Esophagus mucosa (tissue), 1 donor: ENCODE measurements at regions not wholly inside any gene's neighbourhood (a gene's known extent, or its start where the extent isn't known, plus 50 kb on each side); places are given as distances from the start of the nearest gene placed in this dataset.

Source experiments
- ATAC-seq: fragments of 200-7000 bp; cut with Tn5 transposase; one replicate; pipeline ENCODE4 v1.9.1; 2020
- donor health status: DM: yes; HTN: yes; CAD: no.

GRCh38 chr10:62550173-62550572 lies 176.0 kb downstream of the ZNF365 start:
- ATAC-seq = no peak

- peak; percentile 36 for ATAC-seq
Observed at GRCh38 chr10:62554632-62555199, 180.5 kb downstream of the ZNF365 start.

- no peak for ATAC-seq
Observed at GRCh38 chr10:62559481-62560200, 185.5 kb downstream of the ZNF365 start.

GRCh38 chr10:62560201-62560819 lies 186.1 kb downstream of the ZNF365 start:
- no peak for ATAC-seq

GRCh38 chr10:62561151-62561550 lies 187.0 kb downstream of the ZNF365 start:
- no peak for ATAC-seq

GRCh38 chr10:62562101-62562500 lies 187.9 kb downstream of the ZNF365 start:
- ATAC-seq = no peak

- ATAC-seq = no peak
Observed at GRCh38 chr10:62562795-62563194, 188.6 kb downstream of the ZNF365 start.

DNA sequence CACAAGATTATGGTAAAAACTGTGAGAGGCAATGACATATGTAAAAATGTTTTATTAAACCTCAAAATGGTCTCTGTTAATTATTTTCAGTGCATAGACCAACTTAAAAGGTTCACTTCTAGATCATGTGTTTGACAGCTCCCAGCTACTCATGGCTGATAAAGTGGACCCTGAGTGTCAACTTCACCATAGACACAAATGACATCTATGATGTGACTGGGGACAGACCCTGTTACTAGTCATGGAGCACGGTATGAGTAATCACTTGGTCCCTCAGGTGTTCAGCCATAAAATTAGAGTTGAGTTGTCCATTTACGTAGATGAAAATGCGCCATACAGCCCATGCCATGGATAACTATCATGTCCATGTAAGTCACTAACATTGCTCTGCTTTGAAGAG lies 199.8 kb downstream of the ZNF365 start:
- no peak for ATAC-seq

GRCh38 chr10:62577076-62577475 lies 202.9 kb downstream of the ZNF365 start:
- ATAC-seq = no peak

- no peak for ATAC-seq
Observed at GRCh38 chr10:62577666-62578291, 203.6 kb downstream of the ZNF365 start.

- no peak for ATAC-seq
Observed at GRCh38 chr10:62578301-62578700, 204.1 kb downstream of the ZNF365 start.

DNA sequence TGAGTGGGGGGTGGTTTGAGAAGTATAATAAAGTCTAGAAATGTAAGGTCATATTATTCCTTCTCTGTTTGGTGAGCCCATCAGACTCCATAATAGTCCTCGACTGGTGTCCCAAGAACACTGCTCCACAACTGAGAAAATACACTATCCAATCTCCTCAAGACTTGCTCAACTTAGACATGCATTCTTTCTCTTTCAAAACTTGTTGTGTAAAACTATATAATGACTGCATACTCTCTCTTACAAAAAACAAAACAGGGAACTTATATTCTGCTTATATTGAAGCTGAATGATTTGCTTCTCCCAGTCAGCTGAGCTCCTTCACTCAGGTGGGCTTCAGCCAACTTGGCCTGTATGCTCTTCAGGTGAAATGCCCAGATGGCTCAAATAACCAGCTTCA lies 204.7 kb downstream of the ZNF365 start:
- no peak for ATAC-seq

GRCh38 chr10:62580396-62580795 lies 206.2 kb downstream of the ZNF365 start:
- no peak for ATAC-seq

GRCh38 chr10:62581351-62581750 lies 207.2 kb downstream of the ZNF365 start:
- no peak for ATAC-seq

GRCh38 chr10:62582101-62582705 lies 208.0 kb downstream of the ZNF365 start:
- ATAC-seq = no peak

DNA sequence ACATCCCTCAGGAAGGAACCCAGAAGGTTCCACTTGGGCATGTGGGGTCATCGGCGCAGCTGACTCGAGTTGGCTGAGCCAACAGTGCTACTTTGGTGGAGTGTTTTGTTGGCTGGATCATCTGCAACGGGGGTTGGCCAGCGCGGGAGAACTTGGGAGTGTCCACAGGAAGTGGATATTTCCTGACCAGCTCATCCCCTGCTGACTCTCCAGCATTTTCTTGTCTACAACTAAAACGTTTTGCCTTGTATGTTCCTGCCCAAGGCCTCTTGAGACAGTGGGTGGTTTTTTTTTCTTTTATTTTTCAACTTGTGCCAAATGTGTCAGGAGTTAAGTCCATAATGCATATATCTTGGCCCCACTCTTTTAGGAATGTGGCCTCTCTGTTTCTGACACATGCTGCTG lies 208.6 kb downstream of the ZNF365 start:
- no peak for ATAC-seq

DNA sequence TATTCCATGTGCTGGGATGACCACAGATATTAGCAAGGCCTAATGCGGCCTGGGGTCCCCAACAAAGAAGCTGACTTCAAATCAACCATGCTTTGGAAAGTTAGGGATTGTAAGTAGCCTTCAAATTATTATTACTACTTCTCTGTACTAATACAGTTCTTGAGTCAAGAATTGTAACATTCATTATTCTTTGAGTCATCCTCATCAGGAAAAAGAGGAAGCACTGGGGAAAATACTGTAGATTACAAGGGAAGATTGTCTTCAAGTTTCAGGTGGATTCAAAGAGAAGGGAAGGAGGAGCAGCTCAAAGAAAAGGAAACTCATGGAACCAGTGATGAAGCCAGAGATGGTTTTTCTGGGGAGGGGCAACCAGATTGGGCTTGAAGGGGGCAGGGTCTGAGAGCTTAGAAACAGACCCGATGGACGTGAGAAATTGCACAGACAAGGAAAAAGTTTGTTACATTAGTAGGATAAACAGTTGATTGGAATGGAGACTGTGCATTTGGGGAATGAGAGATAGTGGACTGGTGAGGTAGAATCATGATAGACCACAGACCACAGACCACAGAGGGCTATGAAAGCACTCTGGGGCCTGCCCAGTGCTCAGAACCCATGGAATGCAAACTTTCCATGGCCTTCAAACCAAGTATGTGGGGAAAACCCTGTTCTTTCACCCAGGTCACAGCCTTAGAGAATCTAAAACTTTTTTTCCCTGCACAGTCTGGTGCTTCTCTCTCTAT lies 209.9 kb downstream of the ZNF365 start:
- ATAC-seq = no peak

GRCh38 chr10:62584731-62585130 lies 210.6 kb downstream of the ZNF365 start:
- no peak for ATAC-seq

- ATAC-seq = no peak
Observed at GRCh38 chr10:62585211-62585775, 211.1 kb downstream of the ZNF365 start.

GRCh38 chr10:62587011-62587410 lies 212.8 kb downstream of the ZNF365 start:
- no peak for ATAC-seq

DNA sequence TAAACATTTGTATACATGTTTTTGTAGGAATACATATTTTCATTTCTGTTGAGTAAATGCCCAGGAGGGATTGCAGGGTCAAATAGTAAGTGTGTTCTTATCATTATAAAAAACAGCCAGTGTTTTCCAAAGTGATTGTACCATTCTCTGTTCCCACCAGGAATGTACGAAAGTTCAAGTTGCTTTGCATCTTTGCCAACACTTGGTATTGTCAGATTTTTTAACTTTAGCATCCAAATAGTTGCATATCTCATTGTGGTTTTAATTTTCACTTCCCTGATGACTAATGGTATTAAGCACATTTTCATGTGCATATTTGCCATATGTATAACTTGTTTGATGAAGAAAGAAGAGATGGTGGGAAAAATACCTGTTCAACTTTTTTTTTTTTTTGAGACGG lies 213.9 kb downstream of the ZNF365 start:
- no peak for ATAC-seq

- ATAC-seq = peak; percentile 35
Observed at GRCh38 chr10:62589689-62590088, 214.8 kb upstream of the ADO start.
